ENCODE measurements at regions not wholly inside any gene's neighbourhood (a gene's known extent, or its start where the extent isn't known, plus 50 kb on each side); places are given as distances from the start of the nearest gene placed in this dataset.

GRCh38 chr3:31116651-31117050 lies 222.2 kb upstream of the GADL1 start:
- no peak for TF ChIP-seq CTCF (IDR thresholded peaks at IDR 0.05)
- TF ChIP-seq POLR2A (IDR thresholded peaks at IDR 0.05) = no peak
- no peak for TF ChIP-seq POLR2AphosphoS5 (IDR thresholded peaks at IDR 0.05)
- TF ChIP-seq EP300 (IDR thresholded peaks at IDR 0.05) = no peak
